Hepatocyte (in vitro differentiated cells): ENCODE measurements at regions not wholly inside any gene's neighbourhood (a gene's known extent, or its start where the extent isn't known, plus 50 kb on each side); places are given as distances from the start of the nearest gene placed in this dataset.

Experiments used
- DNase-seq: peaks from one replicate; pipeline ENCODE4 v3.0.0-alpha.2; 2016; ENCODE audit warnings: low spot score
- H2AFZ ChIP-seq: fragments of 200-600 bp; sonication (generic); 2 replicates; pipeline ENCODE4 v1.6.0; 2016; ENCODE audit warnings: antibody characterized with exemption, mild to moderate bottlenecking
- H3K27ac ChIP-seq: fragments of 200-600 bp; sonication (generic); 2 replicates; pipeline ENCODE4 v1.5.1; 2016; ENCODE audit warnings: mild to moderate bottlenecking
- H3K27me3 ChIP-seq: fragments of 200-600 bp; sonication (generic); 2 replicates; pipeline ENCODE4 v1.6.1; 2016
- H3K36me3 ChIP-seq: fragments of 200-600 bp; sonication (generic); replicated peaks from 2 replicates; pipeline ENCODE4 v1.5.1; 2016; ENCODE audit warnings: low read depth; ENCODE audit not compliant: insufficient read depth
- H3K4me1 ChIP-seq: fragments of 200-600 bp; sonication (generic); 2 replicates; pipeline ENCODE4 v1.5.1; 2016; ENCODE audit warnings: mild to moderate bottlenecking, moderate library complexity; ENCODE audit not compliant: insufficient read depth
- H3K4me2 ChIP-seq: fragments of 200-600 bp; sonication (generic); 2 replicates; pipeline ENCODE4 v1.6.0; 2016
- H3K4me3 ChIP-seq: fragments of 200-600 bp; sonication (generic); 2 replicates; pipeline ENCODE4 v1.5.1; 2016; ENCODE audit warnings: mild to moderate bottlenecking
- H3K79me2 ChIP-seq: fragments of 200-600 bp; sonication (generic); 2 replicates; pipeline ENCODE4 v1.6.0; 2017; ENCODE audit warnings: mild to moderate bottlenecking
- H3K9me2 ChIP-seq: fragments of 200-600 bp; sonication (generic); replicated peaks from 2 replicates; pipeline ENCODE4 v1.6.0; 2017; ENCODE audit warnings: mild to moderate bottlenecking; ENCODE audit not compliant: insufficient read depth
- H3K9me3 ChIP-seq: fragments of 200-600 bp; sonication (generic); 2 replicates; pipeline ENCODE4 v1.5.1; 2016; ENCODE audit warnings: low read depth, mild to moderate bottlenecking
- H4K20me1 ChIP-seq: fragments of 200-600 bp; sonication (generic); 2 replicates; pipeline ENCODE4 v1.6.0; 2016; ENCODE audit warnings: mild to moderate bottlenecking; ENCODE audit not compliant: insufficient read depth, poor library complexity, severe bottlenecking
- CTCF ChIP-seq: fragments of 200-600 bp; sonication (generic); IDR thresholded peaks from 2 replicates; pipeline ENCODE4 v1.5.1; 2016; ENCODE audit warnings: antibody characterized with exemption, mild to moderate bottlenecking; ENCODE audit not compliant: poor library complexity
- EZH2 ChIP-seq: fragments of 200-600 bp; sonication (generic); IDR thresholded peaks from 2 replicates; pipeline ENCODE4 v1.6.1; 2016; ENCODE audit warnings: antibody characterized with exemption, mild to moderate bottlenecking, borderline replicate concordance
- EZH2phosphoT487 ChIP-seq: fragments of 200-600 bp; sonication (generic); IDR thresholded peaks from one replicate; pipeline ENCODE4 v1.6.1; 2018; ENCODE audit warnings: antibody characterized with exemption, mild to moderate bottlenecking, low read depth, moderate library complexity; ENCODE audit not compliant: unreplicated experiment, severe bottlenecking
- WGBS: methylation state at CpG from one replicate; pipeline ENCODE4 v1.1.6; 2016; ENCODE audit warnings: low lambda C conversion rate; ENCODE audit errors: missing lambda C conversion rate; 5-methylcytosine and 5-hydroxymethylcytosine counted together

GRCh38 chr2:239880396-239880795 lies 144.7 kb downstream of the NDUFA10 start:
- WGBS: 91% methylated on average over 3 of the region's 3 CpGs
- H3K4me3 ChIP-seq: no peak overlapping the region
- TF ChIP-seq EZH2phosphoT487: no peak
- no peaks in the 10 kb centered on the region for H3K36me3 ChIP-seq
- no peak overlapping the region for H3K4me2 ChIP-seq
- H3K79me2 ChIP-seq: no peaks in the 10 kb centered on the region
- no peaks in the 10 kb centered on the region for H3K9me2 ChIP-seq
- no peak for DNase-seq
- H3K27me3 ChIP-seq: no peaks in the 10 kb centered on the region
- no peak overlapping the region for H2AFZ ChIP-seq
- no peak overlapping the region for H3K27ac ChIP-seq
- H4K20me1 ChIP-seq: no peaks in the 10 kb centered on the region
- H3K4me1 ChIP-seq: no peaks in the 10 kb centered on the region
- peaks cover 4% of the 10 kb centered on the region for H3K9me3 ChIP-seq

GRCh38 chr2:239879423-239880084 lies 145.6 kb downstream of the NDUFA10 start:
- no peak overlapping the region for H3K4me2 ChIP-seq
- no peak overlapping the region for H3K27ac ChIP-seq
- 91% methylated on average over 11 of the region's 11 CpGs for WGBS
- no peak overlapping the region for H3K4me3 ChIP-seq
- H2AFZ ChIP-seq: no peak overlapping the region
- TF ChIP-seq CTCF (no peak), EZH2phosphoT487 (no peak), EZH2 (no peak)
- H4K20me1 ChIP-seq: no peaks in the 10 kb centered on the region
- no peaks in the 10 kb centered on the region for H3K9me2 ChIP-seq
- H3K4me1 ChIP-seq: no peaks in the 10 kb centered on the region
- DNase-seq: no peak
- peaks cover under 1% of the 10 kb centered on the region for H3K9me3 ChIP-seq
- H3K36me3 ChIP-seq: no peaks in the 10 kb centered on the region
- no peaks in the 10 kb centered on the region for H3K79me2 ChIP-seq
- no peaks in the 10 kb centered on the region for H3K27me3 ChIP-seq

GRCh38 chr2:239878686-239879085 lies 146.5 kb downstream of the NDUFA10 start:
- H3K4me1 ChIP-seq: no peaks in the 10 kb centered on the region
- no peak overlapping the region for H2AFZ ChIP-seq
- TF ChIP-seq EZH2: no peak
- no peak for TF ChIP-seq EZH2phosphoT487
- TF ChIP-seq CTCF: no peak
- H4K20me1 ChIP-seq: no peaks in the 10 kb centered on the region
- WGBS: 90% methylated on average over 5 of the region's 5 CpGs
- H3K4me2 ChIP-seq: no peak overlapping the region
- H3K27me3 ChIP-seq: no peaks in the 10 kb centered on the region
- no peaks in the 10 kb centered on the region for H3K9me3 ChIP-seq
- no peaks in the 10 kb centered on the region for H3K79me2 ChIP-seq
- no peak overlapping the region for H3K27ac ChIP-seq
- H3K4me3 ChIP-seq: no peak overlapping the region
- H3K36me3 ChIP-seq: no peaks in the 10 kb centered on the region
- no peaks in the 10 kb centered on the region for H3K9me2 ChIP-seq
- no peak for DNase-seq

GRCh38 chr2:239876948-239877289 lies 148.2 kb downstream of the NDUFA10 start:
- DNase-seq: no peak
- H3K4me3 ChIP-seq: no peak overlapping the region
- no peaks in the 10 kb centered on the region for H3K27me3 ChIP-seq
- TF ChIP-seq CTCF: no peak
- TF ChIP-seq EZH2: no peak
- no peak for TF ChIP-seq EZH2phosphoT487
- H3K9me2 ChIP-seq: no peaks in the 10 kb centered on the region
- H2AFZ ChIP-seq: no peak overlapping the region
- no peak overlapping the region for H3K4me2 ChIP-seq
- no peaks in the 10 kb centered on the region for H4K20me1 ChIP-seq
- 87% methylated on average over 5 of the region's 5 CpGs for WGBS
- no peak overlapping the region for H3K27ac ChIP-seq
- H3K9me3 ChIP-seq: no peaks in the 10 kb centered on the region
- no peaks in the 10 kb centered on the region for H3K79me2 ChIP-seq
- no peaks in the 10 kb centered on the region for H3K4me1 ChIP-seq
- no peaks in the 10 kb centered on the region for H3K36me3 ChIP-seq
